ENCODE measurements at regions not wholly inside any gene's neighbourhood (a gene's known extent, or its start where the extent isn't known, plus 50 kb on each side); places are given as distances from the start of the nearest gene placed in this dataset.

- DNase-seq (no peak), ATAC-seq (ENCODE audit: low read depth) (no peak)
- POLR2A ChIA-PET, result no interaction called here
- Mint-ChIP-seq H3K4me3 (no peak overlapping the region), H3K27ac (no peak overlapping the region), H3K9me3 (ENCODE audit: insufficient read depth) (no peaks in the 10 kb centered on the region), H3K27me3 (peaks cover 6% of the 10 kb centered on the region), H3K4me1 (no peaks in the 10 kb centered on the region)
- CTCF ChIA-PET, result no interaction called here
- H3K4me2 ChIP-seq (replicated peaks; ENCODE audit: low read depth, low read length, poor library complexity, severe bottlenecking), result no peak overlapping the region
- no peak overlapping the region for H2AFZ ChIP-seq (ENCODE audit: insufficient read depth, low read depth, low read length, poor library complexity, severe bottlenecking)
- H3K9me3 ChIP-seq (ENCODE audit: control extremely low read depth in 1 of 3, control insufficient read depth in 2 of 3, insufficient read depth in 1 of 3, low read length in 2 of 3), result no peaks in the 10 kb centered on the region
- H3K27me3 ChIP-seq (replicated peaks in 1 of 4; ENCODE audit: control extremely low read depth in 1 of 4, control insufficient read depth in 3 of 4, insufficient read depth in 4 of 4, low read length in 3 of 4), result no peaks in the 10 kb centered on the region
- intact Hi-C loops (cut with micrococcal nuclease), result no loop called here
- no peak overlapping the region for H3K27ac ChIP-seq (ENCODE audit: low read length in 2 of 2)
- H3K9ac ChIP-seq (ENCODE audit: low read length), result no peak overlapping the region
- TF ChIP-seq CTCF (IDR thresholded peaks at IDR 0.05) (no peak), EZH2 (IDR thresholded peaks at IDR 0.05; ENCODE audit: borderline replicate concordance, insufficient read depth, low read depth, low read length, poor library complexity, severe bottlenecking) (no peak)
- H3K79me2 ChIP-seq (ENCODE audit: control insufficient read depth, insufficient read depth, low read length), result no peaks in the 10 kb centered on the region
- WGBS (ENCODE audit: insufficient coverage), result 89% methylated on average over 3 of the region's 4 CpGs
- H4K20me1 ChIP-seq (ENCODE audit: control insufficient read depth, insufficient read depth, low read length, poor library complexity, severe bottlenecking), result no peaks in the 10 kb centered on the region
- H3K4me3 ChIP-seq (ENCODE audit: control extremely low read depth in 1 of 5, extremely low read depth in 1 of 5, insufficient read depth in 1 of 5, low read depth in 2 of 5, low read length in 4 of 5), result no peak overlapping the region
- H3K4me1 ChIP-seq (ENCODE audit: control insufficient read depth in 2 of 2, insufficient read depth in 2 of 2, low read length in 2 of 2), result no peaks in the 10 kb centered on the region
- H3K36me3 ChIP-seq (replicated peaks in 1 of 2; ENCODE audit: control extremely low read depth in 1 of 2, control insufficient read depth in 1 of 2, extremely low read depth in 1 of 2, insufficient read depth in 2 of 2, low read length in 1 of 2), result no peaks in the 10 kb centered on the region
These were observed 173.2 kb upstream of the DAB1 start for GRCh38 chr1:57597036-57597435.

- Mint-ChIP-seq H3K27ac (no peak overlapping the region), H3K4me3 (no peak overlapping the region), H3K4me1 (no peaks in the 10 kb centered on the region), H3K27me3 (no peaks in the 10 kb centered on the region), H3K9me3 (ENCODE audit: insufficient read depth) (no peaks in the 10 kb centered on the region)
- H3K9ac ChIP-seq (ENCODE audit: low read length), result no peak overlapping the region
- 95% methylated on average over 4 of the region's 4 CpGs for WGBS (ENCODE audit: insufficient coverage)
- intact Hi-C loops (cut with micrococcal nuclease), result no loop called here
- ChIA-PET POLR2A (no interaction called here), CTCF (interaction anchor here (0.6 kb wide), 1 partner anchor 586 kb away, joined by 4 read pairs; no protein-coding TSS in a partner anchor)
- H2AFZ ChIP-seq (ENCODE audit: insufficient read depth, low read depth, low read length, poor library complexity, severe bottlenecking), result no peak overlapping the region
- H3K4me2 ChIP-seq (replicated peaks; ENCODE audit: low read depth, low read length, poor library complexity, severe bottlenecking), result no peak overlapping the region
- H3K27ac ChIP-seq (ENCODE audit: low read length in 2 of 2), result no peak overlapping the region
- no peak for ATAC-seq (ENCODE audit: low read depth)
- H3K36me3 ChIP-seq (replicated peaks in 1 of 2; ENCODE audit: control extremely low read depth in 1 of 2, control insufficient read depth in 1 of 2, extremely low read depth in 1 of 2, insufficient read depth in 2 of 2, low read length in 1 of 2), result no peaks in the 10 kb centered on the region
- no peaks in the 10 kb centered on the region for H3K79me2 ChIP-seq (ENCODE audit: control insufficient read depth, insufficient read depth, low read length)
- H3K9me3 ChIP-seq (ENCODE audit: control extremely low read depth in 1 of 3, control insufficient read depth in 2 of 3, insufficient read depth in 1 of 3, low read length in 2 of 3), result no peaks in the 10 kb centered on the region
- no peak overlapping the region for H3K4me3 ChIP-seq (ENCODE audit: control extremely low read depth in 1 of 5, extremely low read depth in 1 of 5, insufficient read depth in 1 of 5, low read depth in 2 of 5, low read length in 4 of 5)
- no peaks in the 10 kb centered on the region for H3K27me3 ChIP-seq (replicated peaks in 1 of 4; ENCODE audit: control extremely low read depth in 1 of 4, control insufficient read depth in 3 of 4, insufficient read depth in 4 of 4, low read length in 3 of 4)
- no peak for DNase-seq
- no peaks in the 10 kb centered on the region for H3K4me1 ChIP-seq (ENCODE audit: control insufficient read depth in 2 of 2, insufficient read depth in 2 of 2, low read length in 2 of 2)
- H4K20me1 ChIP-seq (ENCODE audit: control insufficient read depth, insufficient read depth, low read length, poor library complexity, severe bottlenecking), result no peaks in the 10 kb centered on the region
- no peak for TF ChIP-seq EZH2 (IDR thresholded peaks at IDR 0.05; ENCODE audit: borderline replicate concordance, insufficient read depth, low read depth, low read length, poor library complexity, severe bottlenecking)
- TF ChIP-seq CTCF (IDR thresholded peaks at IDR 0.05), result no peak
These were observed 170.1 kb upstream of the DAB1 start for GRCh38 chr1:57594002-57594401.
